SU-DHL-6 (cell line): ENCODE measurements at regions not wholly inside any gene's neighbourhood (a gene's known extent, or its start where the extent isn't known, plus 50 kb on each side); places are given as distances from the start of the nearest gene placed in this dataset.

Experiments
- H2AFZ ChIP-seq: fragments of 200-600 bp; sonication (generic); 2 replicates; pipeline ENCODE4 v1.6.1; 2014; ENCODE audit warnings: low read depth, mild to moderate bottlenecking, moderate library complexity, mixed read lengths, antibody characterized with exemption, low read length; ENCODE audit not compliant: severe bottlenecking
- H3F3A ChIP-seq: fragments of 200-600 bp; shearing (Covaris generic); 2 replicates; pipeline ENCODE4 v1.6.0; 2016; ENCODE audit warnings: antibody characterized with exemption, mild to moderate bottlenecking; ENCODE audit not compliant: insufficient read depth
- H3K27ac ChIP-seq: fragments of 200-600 bp; sonication (generic); 2 replicates; pipeline ENCODE4 v1.5.1; 2016; ENCODE audit warnings: low read depth, mild to moderate bottlenecking, low read length, moderate library complexity, mixed read lengths
- H3K27me3 ChIP-seq: fragments of 200-600 bp; sonication (generic), shearing (Covaris generic); 2 replicates; pipeline ENCODE4 v1.6.0; 2014; ENCODE audit warnings: mild to moderate bottlenecking, low read length
- H3K36me3 ChIP-seq: fragments of 200-600 bp; sonication (generic); 2 replicates; pipeline ENCODE4 v1.6.1; 2014; ENCODE audit warnings: mild to moderate bottlenecking, low read length, mixed read lengths
- H3K4me2 ChIP-seq: fragments of 300-600, 200-600 bp; shearing (Covaris generic), sonication (generic); 2 replicates; pipeline ENCODE4 v1.6.0; 2014; ENCODE audit warnings: low read length, low read depth, mild to moderate bottlenecking; ENCODE audit not compliant: poor library complexity, severe bottlenecking
- H3K4me3 ChIP-seq: fragments of 200-600 bp; sonication (generic); 2 replicates; pipeline ENCODE4 v1.5.1; 2014; ENCODE audit warnings: antibody characterized with exemption, low read length, mild to moderate bottlenecking, mixed read lengths; ENCODE audit not compliant: insufficient read depth, poor library complexity, severe bottlenecking
- H3K79me2 ChIP-seq: fragments of 200-600 bp; sonication (generic); 2 replicates; pipeline ENCODE4 v1.6.1; 2014; ENCODE audit warnings: mild to moderate bottlenecking, low read length, moderate library complexity; ENCODE audit not compliant: insufficient read depth
- H3K9ac ChIP-seq: fragments of 200-600 bp; sonication (generic); 2 replicates; pipeline ENCODE4 v1.7.0; 2014; ENCODE audit warnings: mild to moderate bottlenecking, low read length
- H3K9me2 ChIP-seq: fragments of 200-600 bp; sonication (generic); replicated peaks from 2 replicates; pipeline ENCODE4 v1.6.1; 2014; ENCODE audit warnings: low read length; ENCODE audit not compliant: insufficient read depth
- H3K9me3 ChIP-seq: fragments of 200-600 bp; sonication (generic); 2 replicates; pipeline ENCODE4 v1.6.1; 2014; ENCODE audit warnings: low read length, mixed read lengths; ENCODE audit not compliant: insufficient read depth
- H4K20me1 ChIP-seq: fragments of 200-600 bp; sonication (generic); 2 replicates; pipeline ENCODE4 v1.6.1; 2014; ENCODE audit warnings: low read depth, mild to moderate bottlenecking, antibody characterized with exemption, low read length, moderate library complexity, mixed read lengths
- EZH2phosphoT487 ChIP-seq: fragments of 200-600 bp; sonication (generic), shearing (Covaris generic); conservative IDR thresholded peaks from 2 replicates; pipeline ENCODE4 v1.6.1; 2018; ENCODE audit warnings: mild to moderate bottlenecking, antibody characterized with exemption, low read length, moderate library complexity, mixed read lengths
- TF ChIP-seq, protein P1 (sequence below): fragments of 200-600 bp; sonication (generic); IDR thresholded peaks from one replicate; pipeline ENCODE4 v1.5.1; 2017; ENCODE audit warnings: antibody characterized with exemption, mild to moderate bottlenecking, low read length, moderate library complexity; ENCODE audit not compliant: insufficient read depth, poor library complexity, severe bottlenecking

DNA sequence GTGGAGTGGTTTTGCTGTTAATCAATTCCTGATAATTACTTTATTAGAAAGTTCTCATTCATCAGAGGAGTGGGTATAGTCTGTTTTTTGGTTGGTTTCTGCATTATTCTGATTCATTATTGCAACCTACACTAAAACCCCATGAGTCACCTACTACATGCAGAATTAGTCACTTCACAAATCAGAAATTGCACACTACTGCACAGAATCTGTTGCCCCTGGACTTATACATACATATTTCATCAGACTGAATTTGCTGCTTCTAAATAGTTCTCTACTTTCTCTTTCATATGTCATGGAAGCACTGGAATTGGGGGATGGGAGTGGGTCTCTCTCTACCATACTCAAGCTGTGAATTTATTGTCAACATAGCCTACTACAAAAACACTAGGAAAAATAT is 585.1 kb downstream of the DNAH5 start:
- Histone ChIP-seq H2AFZ (no peak overlapping the region), H3K79me2 (no peaks in the 10 kb centered on the region), H3K4me3 (no peak overlapping the region), H3K27ac (no peak overlapping the region), H3K9me2 (no peaks in the 10 kb centered on the region), H4K20me1 (no peaks in the 10 kb centered on the region), H3K4me2 (no peak overlapping the region), H3F3A (no peaks in the 10 kb centered on the region), H3K27me3 (no peaks in the 10 kb centered on the region), H3K9ac (no peak overlapping the region), H3K9me3 (no peaks in the 10 kb centered on the region), H3K36me3 (no peaks in the 10 kb centered on the region)
- TF ChIP-seq EZH2phosphoT487 = no peak
- TF ChIP-seq, protein P1, sequence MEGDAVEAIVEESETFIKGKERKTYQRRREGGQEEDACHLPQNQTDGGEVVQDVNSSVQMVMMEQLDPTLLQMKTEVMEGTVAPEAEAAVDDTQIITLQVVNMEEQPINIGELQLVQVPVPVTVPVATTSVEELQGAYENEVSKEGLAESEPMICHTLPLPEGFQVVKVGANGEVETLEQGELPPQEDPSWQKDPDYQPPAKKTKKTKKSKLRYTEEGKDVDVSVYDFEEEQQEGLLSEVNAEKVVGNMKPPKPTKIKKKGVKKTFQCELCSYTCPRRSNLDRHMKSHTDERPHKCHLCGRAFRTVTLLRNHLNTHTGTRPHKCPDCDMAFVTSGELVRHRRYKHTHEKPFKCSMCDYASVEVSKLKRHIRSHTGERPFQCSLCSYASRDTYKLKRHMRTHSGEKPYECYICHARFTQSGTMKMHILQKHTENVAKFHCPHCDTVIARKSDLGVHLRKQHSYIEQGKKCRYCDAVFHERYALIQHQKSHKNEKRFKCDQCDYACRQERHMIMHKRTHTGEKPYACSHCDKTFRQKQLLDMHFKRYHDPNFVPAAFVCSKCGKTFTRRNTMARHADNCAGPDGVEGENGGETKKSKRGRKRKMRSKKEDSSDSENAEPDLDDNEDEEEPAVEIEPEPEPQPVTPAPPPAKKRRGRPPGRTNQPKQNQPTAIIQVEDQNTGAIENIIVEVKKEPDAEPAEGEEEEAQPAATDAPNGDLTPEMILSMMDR = no peak

DNA sequence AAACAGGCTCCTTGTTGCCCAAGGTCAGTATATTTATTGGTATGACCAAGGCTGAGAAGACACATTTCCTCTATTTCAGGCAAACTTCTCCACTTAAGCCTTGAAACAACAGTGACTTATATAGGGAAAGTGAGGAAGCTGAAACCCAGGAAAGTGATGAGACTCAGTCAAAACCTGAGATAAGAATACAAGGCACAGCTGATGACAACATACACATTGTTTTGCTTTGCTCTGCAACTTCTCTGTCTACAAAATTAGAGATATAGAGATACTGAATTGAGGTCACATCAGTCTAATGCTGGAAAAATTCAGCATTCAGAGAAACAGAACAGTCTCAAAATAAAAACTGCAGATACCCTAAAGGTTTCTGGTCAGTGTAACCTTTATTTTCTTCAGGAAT is 586.1 kb downstream of the DNAH5 start:
- H4K20me1 ChIP-seq = no peaks in the 10 kb centered on the region
- H2AFZ ChIP-seq = no peak overlapping the region
- no peaks in the 10 kb centered on the region for H3K27me3 ChIP-seq
- no peaks in the 10 kb centered on the region for H3F3A ChIP-seq
- no peak overlapping the region for H3K27ac ChIP-seq
- H3K9me3 ChIP-seq = no peaks in the 10 kb centered on the region
- no peaks in the 10 kb centered on the region for H3K36me3 ChIP-seq
- H3K79me2 ChIP-seq = no peaks in the 10 kb centered on the region
- TF ChIP-seq, protein P1 = no peak
- no peak for TF ChIP-seq EZH2phosphoT487
- no peak overlapping the region for H3K9ac ChIP-seq
- H3K4me2 ChIP-seq = no peak overlapping the region
- no peak overlapping the region for H3K4me3 ChIP-seq
- no peaks in the 10 kb centered on the region for H3K9me2 ChIP-seq

DNA sequence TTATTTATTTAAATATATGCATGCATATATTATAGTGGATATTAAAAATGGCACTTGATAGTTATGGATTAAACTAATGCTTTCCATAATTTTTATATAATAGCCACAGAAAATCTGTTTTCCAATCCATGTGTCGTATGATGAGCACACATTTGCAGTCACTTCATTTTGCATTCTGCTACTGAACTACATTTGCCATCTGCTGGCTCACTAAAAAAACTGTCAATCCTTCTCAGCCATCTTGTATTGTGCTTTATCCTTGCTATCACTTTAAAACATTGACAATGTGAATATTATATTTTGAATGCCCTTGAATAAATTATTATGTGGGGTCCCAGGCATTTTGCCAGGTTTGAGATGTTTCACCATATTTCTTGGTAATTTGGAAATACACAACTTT is 586.6 kb downstream of the DNAH5 start:
- TF ChIP-seq, protein P1 = no peak
- TF ChIP-seq EZH2phosphoT487 = no peak
- H3K9ac ChIP-seq = no peak overlapping the region
- H3K9me3 ChIP-seq = no peaks in the 10 kb centered on the region
- H3K79me2 ChIP-seq = no peaks in the 10 kb centered on the region
- H3K9me2 ChIP-seq = no peaks in the 10 kb centered on the region
- H3F3A ChIP-seq = no peaks in the 10 kb centered on the region
- no peak overlapping the region for H3K4me3 ChIP-seq
- H4K20me1 ChIP-seq = no peaks in the 10 kb centered on the region
- no peaks in the 10 kb centered on the region for H3K36me3 ChIP-seq
- no peak overlapping the region for H2AFZ ChIP-seq
- H3K27ac ChIP-seq = no peak overlapping the region
- no peaks in the 10 kb centered on the region for H3K27me3 ChIP-seq
- no peak overlapping the region for H3K4me2 ChIP-seq

DNA sequence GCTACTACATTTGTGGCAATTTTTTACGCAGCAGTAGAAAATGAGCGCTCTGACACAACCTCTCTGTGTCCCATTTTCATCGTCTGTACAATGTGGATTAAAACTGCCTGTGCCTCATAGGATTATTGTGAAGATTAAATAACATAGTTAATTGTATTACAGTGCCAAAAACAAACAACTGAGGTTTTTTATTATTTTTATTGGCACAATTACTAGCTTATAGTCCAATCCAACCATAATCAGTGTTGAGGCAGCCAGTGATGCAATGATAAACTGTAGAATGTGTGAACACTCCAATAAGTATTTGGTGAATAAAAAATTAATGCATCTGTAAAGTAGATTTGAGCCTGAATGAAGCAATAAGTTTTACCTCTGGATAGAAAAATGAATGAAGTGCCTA is 588.3 kb downstream of the DNAH5 start:
- Histone ChIP-seq H3K27ac (no peak overlapping the region), H3K9ac (no peak overlapping the region), H3F3A (no peaks in the 10 kb centered on the region), H3K4me2 (no peak overlapping the region), H3K27me3 (no peaks in the 10 kb centered on the region), H3K79me2 (no peaks in the 10 kb centered on the region), H3K9me3 (no peaks in the 10 kb centered on the region), H4K20me1 (no peaks in the 10 kb centered on the region), H2AFZ (no peak overlapping the region), H3K36me3 (no peaks in the 10 kb centered on the region), H3K9me2 (no peaks in the 10 kb centered on the region), H3K4me3 (no peak overlapping the region)
- TF ChIP-seq, protein P1 = no peak
- no peak for TF ChIP-seq EZH2phosphoT487
